SK-N-SH treated with all-trans-retinoic acid at 6 μM for 48 hours (cell line): ENCODE measurements at regions not wholly inside any gene's neighbourhood (a gene's known extent, or its start where the extent isn't known, plus 50 kb on each side); places are given as distances from the start of the nearest gene placed in this dataset.

Experiments
- ATAC-seq: fragments of 200-7000 bp; cut with Tn5 transposase; 3 replicates; pipeline ENCODE4 v1.9.1; 2020; ENCODE audit warnings: mild to moderate bottlenecking, moderate library complexity
- ARNTL ChIP-seq: fragments of 450-650 bp; formaldehyde crosslinking; IDR thresholded peaks from 2 replicates; pipeline ENCODE4 v1.5.0; 2020; ENCODE audit warnings: low read depth, mild to moderate bottlenecking, moderate library complexity, borderline replicate concordance
- BACH2 ChIP-seq: fragments of 250-450 bp; sonication (Bioruptor Pico); IDR thresholded peaks from 2 replicates; pipeline ENCODE4 v1.9.0; 2021; ENCODE audit warnings: mild to moderate bottlenecking, borderline replicate concordance
- CREB5 ChIP-seq: fragments of 250-450 bp; sonication (Bioruptor Pico); IDR thresholded peaks from 2 replicates; pipeline ENCODE4 v1.5.1; 2020; ENCODE audit warnings: low read depth, mild to moderate bottlenecking, moderate library complexity
- CSDC2 ChIP-seq: fragments of 250-450 bp; sonication (Bioruptor Pico); IDR thresholded peaks from 2 replicates; pipeline ENCODE4 v1.5.0; 2020; ENCODE audit warnings: mild to moderate bottlenecking, moderate library complexity
- CSRNP3 ChIP-seq: fragments of 250-450 bp; sonication (Bioruptor Pico); IDR thresholded peaks from 2 replicates; pipeline ENCODE4 v1.5.1; 2021; ENCODE audit warnings: mild to moderate bottlenecking, moderate library complexity
- ESRRG ChIP-seq: fragments of 250-450 bp; sonication (Bioruptor Pico); IDR thresholded peaks from 2 replicates; pipeline ENCODE4 v1.6.1; 2021; ENCODE audit warnings: mild to moderate bottlenecking
- GLIS3 ChIP-seq: fragments of 250-450 bp; sonication (Bioruptor Pico); IDR thresholded peaks from 2 replicates; pipeline ENCODE4 v1.5.0; 2020; ENCODE audit warnings: mild to moderate bottlenecking, moderate library complexity
- ISL1 ChIP-seq: fragments of 250-450 bp; sonication (Bioruptor Pico); IDR thresholded peaks from 2 replicates; pipeline ENCODE4 v2.1.2; 2022; ENCODE audit warnings: mild to moderate bottlenecking, moderate library complexity
- RARB ChIP-seq: fragments of 250-450 bp; sonication (Bioruptor Pico); IDR thresholded peaks from 2 replicates; pipeline ENCODE4 v1.8.0; 2021; ENCODE audit warnings: mild to moderate bottlenecking, moderate library complexity
- SNAI2 ChIP-seq: fragments of 250-450 bp; sonication (Bioruptor Pico); IDR thresholded peaks from 2 replicates; pipeline ENCODE4 v1.5.0; 2020; ENCODE audit warnings: mild to moderate bottlenecking, moderate library complexity
- TCF4 ChIP-seq: fragments of 250-450 bp; sonication (Bioruptor Pico); IDR thresholded peaks from 2 replicates; pipeline ENCODE4 v1.8.0; 2021; ENCODE audit warnings: mild to moderate bottlenecking, moderate library complexity, borderline replicate concordance
- TOX ChIP-seq: fragments of 250-450 bp; sonication (Bioruptor Pico); IDR thresholded peaks from 2 replicates; pipeline ENCODE4 v1.8.0; 2021; ENCODE audit warnings: mild to moderate bottlenecking, moderate library complexity, borderline replicate concordance
- TSHZ2 ChIP-seq: fragments of 250-450 bp; sonication (Bioruptor Pico); IDR thresholded peaks from 2 replicates; pipeline ENCODE4 v1.5.0; 2020; ENCODE audit warnings: mild to moderate bottlenecking, moderate library complexity
- ZC3H10 ChIP-seq: fragments of 250-450 bp; sonication (Bioruptor Pico); IDR thresholded peaks from 2 replicates; pipeline ENCODE4 v1.5.1; 2021; ENCODE audit warnings: mild to moderate bottlenecking, moderate library complexity
- ZFP3 ChIP-seq: fragments of 250-450 bp; sonication (Bioruptor Pico); IDR thresholded peaks from 2 replicates; pipeline ENCODE4 v1.5.0; 2020; ENCODE audit warnings: mild to moderate bottlenecking, moderate library complexity
- ZFP30 ChIP-seq: fragments of 450-650 bp; formaldehyde crosslinking; IDR thresholded peaks from 2 replicates; pipeline ENCODE4 v1.5.0; 2022; ENCODE audit warnings: mild to moderate bottlenecking, moderate library complexity
- ZNF565 ChIP-seq: fragments of 450-650 bp; formaldehyde crosslinking; conservative IDR thresholded peaks from 2 replicates; pipeline ENCODE4 v1.5.0; 2020; ENCODE audit warnings: low read depth, mild to moderate bottlenecking, moderate library complexity
- ZNF70 ChIP-seq: fragments of 450-650 bp; formaldehyde crosslinking; IDR thresholded peaks from 2 replicates; pipeline ENCODE4 v1.5.0; 2020; ENCODE audit warnings: mild to moderate bottlenecking, moderate library complexity
- ZNF8 ChIP-seq: fragments of 450-650 bp; formaldehyde crosslinking; IDR thresholded peaks from 2 replicates; pipeline ENCODE4 v1.5.0; 2020; ENCODE audit warnings: mild to moderate bottlenecking, moderate library complexity
- TF ChIP-seq, protein P1 (sequence below): fragments of 250-450 bp; sonication (Bioruptor Pico); IDR thresholded peaks from 2 replicates; pipeline ENCODE4 v1.8.0; 2021; ENCODE audit warnings: low read depth, mild to moderate bottlenecking, moderate library complexity, borderline replicate concordance
- TF ChIP-seq, protein P2 (sequence below): fragments of 250-450 bp; sonication (Bioruptor Pico); IDR thresholded peaks from 2 replicates; pipeline ENCODE4 v1.8.0; 2020; ENCODE audit warnings: mild to moderate bottlenecking, moderate library complexity, borderline replicate concordance

- TF ChIP-seq ARNTL (CRISPR knock-in tag) (no peak), ZFP3 (CRISPR knock-in tag) (no peak)
Measured at GRCh38 chr20:59458645-59459044, 145.7 kb upstream of the PHACTR3 start (continued).

DNA sequence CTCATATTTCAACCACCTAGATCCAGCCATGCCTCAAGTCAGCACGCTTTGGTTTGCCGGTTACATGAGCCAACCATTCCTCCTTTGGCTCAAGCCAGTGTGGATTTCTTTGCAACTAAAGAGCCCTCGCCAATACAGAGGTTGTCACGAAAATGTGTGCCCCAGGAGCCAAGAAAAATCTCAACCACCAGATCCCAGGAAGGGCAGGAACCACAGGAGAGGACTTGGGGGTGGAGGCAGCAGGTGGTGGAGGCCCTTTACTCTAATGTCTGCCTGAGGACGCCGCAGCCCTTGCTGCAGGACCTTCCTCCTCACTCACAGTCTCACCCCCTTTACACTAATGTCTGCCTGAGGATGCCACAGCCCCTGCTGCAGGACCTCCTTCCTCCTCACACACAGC is 144.8 kb upstream of the PHACTR3 start:
- no peak for TF ChIP-seq SNAI2 (CRISPR knock-in tag)
- TF ChIP-seq ZNF8 (CRISPR knock-in tag), result no peak
- TF ChIP-seq ZFP3 (CRISPR knock-in tag), result no peak
- TF ChIP-seq ESRRG (CRISPR knock-in tag), result no peak
- TF ChIP-seq ZNF565, result no peak
- TF ChIP-seq TCF4 (CRISPR knock-in tag), result no peak
- no peak for TF ChIP-seq RARB (CRISPR knock-in tag)
- TF ChIP-seq TOX, result no peak
- no peak for TF ChIP-seq TSHZ2 (CRISPR knock-in tag)
- TF ChIP-seq CSRNP3 (CRISPR knock-in tag), result no peak
- TF ChIP-seq ARNTL (CRISPR knock-in tag), result no peak
- no peak for TF ChIP-seq BACH2 (CRISPR knock-in tag)
- TF ChIP-seq, protein P1, sequence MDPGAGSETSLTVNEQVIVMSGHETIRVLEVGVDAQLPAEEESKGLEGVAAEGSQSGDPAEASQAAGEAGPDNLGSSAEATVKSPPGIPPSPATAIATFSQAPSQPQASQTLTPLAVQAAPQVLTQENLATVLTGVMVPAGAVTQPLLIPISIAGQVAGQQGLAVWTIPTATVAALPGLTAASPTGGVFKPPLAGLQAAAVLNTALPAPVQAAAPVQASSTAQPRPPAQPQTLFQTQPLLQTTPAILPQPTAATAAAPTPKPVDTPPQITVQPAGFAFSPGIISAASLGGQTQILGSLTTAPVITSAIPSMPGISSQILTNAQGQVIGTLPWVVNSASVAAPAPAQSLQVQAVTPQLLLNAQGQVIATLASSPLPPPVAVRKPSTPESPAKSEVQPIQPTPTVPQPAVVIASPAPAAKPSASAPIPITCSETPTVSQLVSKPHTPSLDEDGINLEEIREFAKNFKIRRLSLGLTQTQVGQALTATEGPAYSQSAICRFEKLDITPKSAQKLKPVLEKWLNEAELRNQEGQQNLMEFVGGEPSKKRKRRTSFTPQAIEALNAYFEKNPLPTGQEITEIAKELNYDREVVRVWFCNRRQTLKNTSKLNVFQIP, result no peak
- no peak for TF ChIP-seq ZNF70 (CRISPR knock-in tag)
- TF ChIP-seq CSDC2, result no peak
- TF ChIP-seq, protein P2, sequence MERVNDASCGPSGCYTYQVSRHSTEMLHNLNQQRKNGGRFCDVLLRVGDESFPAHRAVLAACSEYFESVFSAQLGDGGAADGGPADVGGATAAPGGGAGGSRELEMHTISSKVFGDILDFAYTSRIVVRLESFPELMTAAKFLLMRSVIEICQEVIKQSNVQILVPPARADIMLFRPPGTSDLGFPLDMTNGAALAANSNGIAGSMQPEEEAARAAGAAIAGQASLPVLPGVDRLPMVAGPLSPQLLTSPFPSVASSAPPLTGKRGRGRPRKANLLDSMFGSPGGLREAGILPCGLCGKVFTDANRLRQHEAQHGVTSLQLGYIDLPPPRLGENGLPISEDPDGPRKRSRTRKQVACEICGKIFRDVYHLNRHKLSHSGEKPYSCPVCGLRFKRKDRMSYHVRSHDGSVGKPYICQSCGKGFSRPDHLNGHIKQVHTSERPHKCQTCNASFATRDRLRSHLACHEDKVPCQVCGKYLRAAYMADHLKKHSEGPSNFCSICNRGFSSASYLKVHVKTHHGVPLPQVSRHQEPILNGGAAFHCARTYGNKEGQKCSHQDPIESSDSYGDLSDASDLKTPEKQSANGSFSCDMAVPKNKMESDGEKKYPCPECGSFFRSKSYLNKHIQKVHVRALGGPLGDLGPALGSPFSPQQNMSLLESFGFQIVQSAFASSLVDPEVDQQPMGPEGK (CRISPR knock-in tag), result no peak
- ATAC-seq, result no peak

DNA sequence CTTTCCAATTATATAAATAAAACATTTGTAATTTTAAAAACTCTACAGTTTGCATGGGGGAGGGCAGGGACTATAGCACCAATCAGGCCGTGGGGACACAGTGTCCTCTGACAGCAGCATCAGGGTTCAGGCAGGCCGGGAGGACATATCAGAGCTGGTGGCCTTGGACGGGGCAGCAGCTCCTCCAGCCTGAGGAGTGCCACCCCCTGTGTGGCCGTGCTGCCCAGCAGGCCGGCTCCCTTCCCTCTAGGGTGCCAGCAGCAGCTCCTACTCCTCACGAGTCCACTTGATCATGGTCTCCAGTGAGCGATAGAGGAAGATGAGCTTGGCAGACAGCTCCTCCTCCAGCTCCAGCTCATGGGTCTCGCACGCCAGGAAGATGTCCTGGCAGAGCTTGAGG is 144.0 kb upstream of the PHACTR3 start:
- no peak for ATAC-seq
- TF ChIP-seq ZC3H10 (CRISPR knock-in tag) (no peak), GLIS3 (CRISPR knock-in tag) (no peak), ZNF70 (CRISPR knock-in tag) (no peak), ISL1 (CRISPR knock-in tag) (no peak), ZNF8 (CRISPR knock-in tag) (no peak)

DNA sequence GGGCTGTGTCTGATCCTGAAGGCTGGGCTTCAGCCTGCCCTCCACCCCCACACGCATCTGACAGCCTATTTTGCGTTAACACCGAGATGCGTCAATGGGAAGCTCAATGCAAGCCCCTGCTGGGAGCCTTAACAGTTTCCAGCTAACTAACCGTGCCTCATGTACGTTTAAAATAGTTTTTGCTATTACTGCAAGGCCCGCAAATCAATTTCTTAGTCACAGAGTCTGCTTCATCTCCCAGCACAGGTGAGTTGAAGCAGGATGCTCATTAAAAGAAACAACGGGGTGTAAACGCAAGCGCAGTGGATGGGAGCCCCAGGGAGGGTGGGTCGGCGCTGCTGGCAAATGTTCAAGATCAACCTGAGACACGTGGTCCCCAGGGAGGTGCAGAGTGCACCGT is 142.8 kb upstream of the PHACTR3 start:
- no peak for ATAC-seq
- TF ChIP-seq ZC3H10 (CRISPR knock-in tag) (no peak), ZFP30 (CRISPR knock-in tag) (no peak), ZNF565 (no peak), SNAI2 (CRISPR knock-in tag) (no peak), CREB5 (CRISPR knock-in tag) (no peak), CSRNP3 (CRISPR knock-in tag) (no peak)
